ENCODE measurements at regions not wholly inside any gene's neighbourhood (a gene's known extent, or its start where the extent isn't known, plus 50 kb on each side); places are given as distances from the start of the nearest gene placed in this dataset.

DNA sequence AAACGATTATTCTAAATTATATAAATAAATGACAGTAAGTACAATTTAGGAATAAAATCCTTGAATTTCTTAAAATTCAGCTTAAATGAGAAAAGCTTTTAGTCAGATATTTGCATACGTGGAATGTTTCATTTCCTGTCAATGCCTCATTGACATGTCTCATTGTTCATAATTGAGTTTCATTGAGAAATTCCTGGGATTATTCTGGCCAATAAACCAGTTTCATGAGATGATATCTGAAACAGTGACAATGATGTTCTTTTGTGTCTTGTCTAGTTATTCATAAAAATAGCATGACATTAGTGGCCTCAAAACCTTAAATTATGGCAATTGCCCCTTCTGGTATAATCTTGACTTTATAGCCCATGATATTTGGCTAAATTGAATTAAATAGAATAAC is 95.8 kb downstream of the DKK1 start:
- Mint-ChIP-seq H3K4me3 (no peak overlapping the region), H3K36me3 (ENCODE audit: low read depth) (no peaks in the 10 kb centered on the region), H3K9me3 (ENCODE audit: insufficient read depth) (no peaks in the 10 kb centered on the region), H3K4me1 (ENCODE audit: low read depth) (no peaks in the 10 kb centered on the region), H3K27me3 (ENCODE audit: low read depth) (no peaks in the 10 kb centered on the region), H3K27ac (no peak overlapping the region)
- no peak for DNase-seq
- ChIA-PET CTCF (no interaction called here), POLR2A (no interaction called here)
- ATAC-seq: no peak

- Mint-ChIP-seq H3K9me3 (ENCODE audit: insufficient read depth) (no peaks in the 10 kb centered on the region), H3K36me3 (ENCODE audit: low read depth) (no peaks in the 10 kb centered on the region), H3K4me1 (ENCODE audit: low read depth) (no peaks in the 10 kb centered on the region), H3K27ac (no peak overlapping the region), H3K4me3 (no peak overlapping the region), H3K27me3 (ENCODE audit: low read depth) (no peaks in the 10 kb centered on the region)
- ChIA-PET CTCF (no interaction called here), POLR2A (no interaction called here)
- ATAC-seq (no peak), DNase-seq (no peak)
Observed at GRCh38 chr10:52410916-52411315, 96.8 kb downstream of the DKK1 start.

DNA sequence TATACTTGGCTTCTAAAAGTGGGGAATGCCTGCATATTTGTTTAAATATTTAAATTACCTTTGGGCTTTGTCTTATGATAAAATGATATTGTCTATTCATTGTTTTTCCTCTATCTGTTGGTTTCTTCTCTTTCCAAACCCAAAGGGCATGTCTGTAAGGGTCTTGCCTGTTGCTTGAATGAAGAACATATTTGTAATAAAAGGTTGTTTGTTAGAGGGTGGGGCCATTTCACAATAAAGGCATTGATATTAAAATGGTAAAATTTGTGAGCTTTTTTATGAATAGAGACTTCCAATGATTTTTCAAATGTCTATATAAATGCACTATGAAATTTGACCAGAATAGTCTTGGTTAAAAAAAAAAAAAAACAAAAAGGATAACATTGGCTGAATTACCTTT is 105.2 kb downstream of the DKK1 start:
- H3K27me3 Mint-ChIP-seq (ENCODE audit: low read depth): no peaks in the 10 kb centered on the region
- no peak overlapping the region for H3K4me3 Mint-ChIP-seq
- POLR2A ChIA-PET: no interaction called here
- no peak for DNase-seq
- no peaks in the 10 kb centered on the region for H3K36me3 Mint-ChIP-seq (ENCODE audit: low read depth)
- CTCF ChIA-PET: no interaction called here
- H3K9me3 Mint-ChIP-seq (ENCODE audit: insufficient read depth): no peaks in the 10 kb centered on the region
- no peak overlapping the region for H3K27ac Mint-ChIP-seq
- H3K4me1 Mint-ChIP-seq (ENCODE audit: low read depth): no peaks in the 10 kb centered on the region
- ATAC-seq: no peak

DNA sequence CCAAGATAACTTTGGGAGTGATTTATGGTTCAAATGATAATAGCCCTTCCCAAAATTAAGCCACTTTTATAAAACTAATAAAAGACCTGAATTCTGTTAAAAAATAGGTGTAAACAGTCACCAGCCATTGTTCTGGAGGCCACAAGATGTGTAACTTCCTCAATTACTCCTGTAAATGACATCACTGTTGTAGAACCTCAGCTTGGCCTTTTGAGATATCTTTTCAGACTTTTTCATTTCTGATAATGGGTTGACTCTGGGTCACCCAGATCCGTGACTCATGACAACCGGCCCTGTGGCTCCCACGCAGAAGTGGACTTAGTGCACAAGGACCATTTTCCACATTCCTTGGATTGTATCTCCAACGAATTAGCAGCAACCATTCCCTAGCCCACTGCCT is 106.6 kb downstream of the DKK1 start:
- ATAC-seq (no peak), DNase-seq (no peak)
- Mint-ChIP-seq H3K4me3 (no peak overlapping the region), H3K4me1 (ENCODE audit: low read depth) (no peaks in the 10 kb centered on the region), H3K27ac (no peak overlapping the region), H3K36me3 (ENCODE audit: low read depth) (no peaks in the 10 kb centered on the region), H3K27me3 (ENCODE audit: low read depth) (no peaks in the 10 kb centered on the region), H3K9me3 (ENCODE audit: insufficient read depth) (no peaks in the 10 kb centered on the region)
- POLR2A ChIA-PET: no interaction called here
- CTCF ChIA-PET: no interaction called here

GRCh38 chr10:52423369-52423768 is 109.3 kb downstream of the DKK1 start:
- Mint-ChIP-seq H3K27ac (no peak overlapping the region), H3K4me3 (no peak overlapping the region), H3K27me3 (ENCODE audit: low read depth) (no peaks in the 10 kb centered on the region), H3K4me1 (ENCODE audit: low read depth) (no peaks in the 10 kb centered on the region), H3K36me3 (ENCODE audit: low read depth) (no peaks in the 10 kb centered on the region), H3K9me3 (ENCODE audit: insufficient read depth) (no peaks in the 10 kb centered on the region)
- POLR2A ChIA-PET: no interaction called here
- CTCF ChIA-PET: no interaction called here
- ATAC-seq (no peak), DNase-seq (no peak)

GRCh38 chr10:52424341-52424740 is 110.3 kb downstream of the DKK1 start:
- CTCF ChIA-PET: no interaction called here
- ATAC-seq: no peak
- POLR2A ChIA-PET: no interaction called here
- no peak for DNase-seq
- Mint-ChIP-seq H3K27ac (no peak overlapping the region), H3K4me1 (ENCODE audit: low read depth) (no peaks in the 10 kb centered on the region), H3K4me3 (no peak overlapping the region), H3K9me3 (ENCODE audit: insufficient read depth) (no peaks in the 10 kb centered on the region), H3K27me3 (ENCODE audit: low read depth) (no peaks in the 10 kb centered on the region), H3K36me3 (ENCODE audit: low read depth) (no peaks in the 10 kb centered on the region)

- Mint-ChIP-seq H3K4me3 (no peak overlapping the region), H3K4me1 (ENCODE audit: low read depth) (no peaks in the 10 kb centered on the region), H3K27ac (no peak overlapping the region), H3K9me3 (ENCODE audit: insufficient read depth) (peaks cover 3% of the 10 kb centered on the region), H3K27me3 (ENCODE audit: low read depth) (no peaks in the 10 kb centered on the region), H3K36me3 (ENCODE audit: low read depth) (no peaks in the 10 kb centered on the region)
- CTCF ChIA-PET: no interaction called here
- DNase-seq (no peak), ATAC-seq (no peak)
- POLR2A ChIA-PET: no interaction called here
Observed at GRCh38 chr10:52434734-52435133, 120.7 kb downstream of the DKK1 start.

- Mint-ChIP-seq H3K4me3 (no peak overlapping the region), H3K27me3 (ENCODE audit: low read depth) (no peaks in the 10 kb centered on the region), H3K27ac (no peak overlapping the region), H3K36me3 (ENCODE audit: low read depth) (no peaks in the 10 kb centered on the region), H3K4me1 (ENCODE audit: low read depth) (no peaks in the 10 kb centered on the region), H3K9me3 (ENCODE audit: insufficient read depth) (peaks cover 3% of the 10 kb centered on the region)
- ChIA-PET CTCF (no interaction called here), POLR2A (no interaction called here)
- no peak for ATAC-seq
- no peak for DNase-seq
Observed at GRCh38 chr10:52436664-52437063, 122.6 kb downstream of the DKK1 start.

DNA sequence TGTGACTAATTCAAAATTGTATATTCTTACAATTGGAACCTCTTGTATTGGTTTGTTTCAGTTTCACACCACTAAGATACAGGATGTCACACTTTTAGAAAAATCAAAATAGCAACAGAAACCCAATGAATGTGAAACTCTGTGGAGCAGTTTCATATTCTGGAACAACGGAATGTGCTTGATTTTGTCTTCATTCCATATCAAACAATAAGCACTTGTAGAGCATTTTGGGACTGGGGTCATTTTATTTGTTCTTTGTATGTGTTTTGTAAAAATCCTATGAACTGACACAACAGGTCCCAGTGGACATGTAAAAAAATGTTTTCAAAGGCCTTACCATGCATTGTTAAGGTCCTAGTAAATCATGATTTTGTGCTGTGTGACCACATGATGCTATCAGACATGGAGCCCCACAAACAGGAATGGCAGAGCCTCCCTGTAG is 123.1 kb downstream of the DKK1 start:
- Mint-ChIP-seq H3K4me1 (ENCODE audit: low read depth) (no peaks in the 10 kb centered on the region), H3K27ac (no peak overlapping the region), H3K4me3 (no peak overlapping the region), H3K9me3 (ENCODE audit: insufficient read depth) (peaks cover 3% of the 10 kb centered on the region), H3K36me3 (ENCODE audit: low read depth) (no peaks in the 10 kb centered on the region), H3K27me3 (ENCODE audit: low read depth) (no peaks in the 10 kb centered on the region)
- POLR2A ChIA-PET: no interaction called here
- DNase-seq: no peak
- ATAC-seq: no peak
- CTCF ChIA-PET: no interaction called here

- ChIA-PET POLR2A (no interaction called here), CTCF (no interaction called here)
- Mint-ChIP-seq H3K27ac (no peak overlapping the region), H3K9me3 (ENCODE audit: insufficient read depth) (peaks cover 3% of the 10 kb centered on the region), H3K36me3 (ENCODE audit: low read depth) (no peaks in the 10 kb centered on the region), H3K4me1 (ENCODE audit: low read depth) (no peaks in the 10 kb centered on the region), H3K4me3 (no peak overlapping the region), H3K27me3 (ENCODE audit: low read depth) (no peaks in the 10 kb centered on the region)
- ATAC-seq: no peak
- DNase-seq: no peak
Observed at GRCh38 chr10:52438119-52438518, 124.0 kb downstream of the DKK1 start.

DNA sequence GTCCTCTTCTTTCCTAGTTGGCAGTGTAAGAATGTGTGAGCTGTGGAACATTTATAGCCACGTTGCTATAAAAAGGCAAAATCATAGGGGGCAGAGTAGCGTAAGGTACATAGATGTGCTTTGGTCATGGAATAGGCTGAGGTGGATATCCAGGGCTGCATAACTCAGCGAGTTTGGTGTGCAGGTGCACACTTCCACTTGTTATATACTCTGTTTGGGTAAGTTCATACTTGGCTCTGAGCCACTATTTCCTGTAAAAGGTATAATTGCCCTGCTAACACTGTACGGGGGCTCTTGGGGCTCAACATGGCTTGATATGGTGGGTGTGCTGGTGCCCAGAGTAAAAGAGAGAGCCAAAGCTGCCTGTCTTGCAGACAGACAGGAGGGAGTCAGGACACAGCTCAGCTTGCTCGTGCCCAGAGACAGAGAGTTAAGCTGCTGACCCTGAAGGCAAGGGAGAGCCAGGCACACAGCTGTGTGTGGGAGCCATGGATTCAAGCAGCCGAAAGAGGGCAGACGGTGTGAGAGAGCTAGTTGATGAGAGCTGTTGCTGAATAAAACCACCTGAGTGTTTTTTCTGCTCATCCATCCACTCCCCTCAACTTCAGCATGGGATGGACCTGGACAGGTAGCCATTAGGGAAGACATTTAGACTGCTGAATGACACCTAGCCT is 126.7 kb downstream of the DKK1 start:
- Mint-ChIP-seq H3K4me1 (ENCODE audit: low read depth) (no peaks in the 10 kb centered on the region), H3K27ac (no peak overlapping the region), H3K27me3 (ENCODE audit: low read depth) (no peaks in the 10 kb centered on the region), H3K36me3 (ENCODE audit: low read depth) (no peaks in the 10 kb centered on the region), H3K9me3 (ENCODE audit: insufficient read depth) (no peaks in the 10 kb centered on the region), H3K4me3 (no peak overlapping the region)
- CTCF ChIA-PET: no interaction called here
- ATAC-seq: no peak
- POLR2A ChIA-PET: no interaction called here
- DNase-seq: no peak

DNA sequence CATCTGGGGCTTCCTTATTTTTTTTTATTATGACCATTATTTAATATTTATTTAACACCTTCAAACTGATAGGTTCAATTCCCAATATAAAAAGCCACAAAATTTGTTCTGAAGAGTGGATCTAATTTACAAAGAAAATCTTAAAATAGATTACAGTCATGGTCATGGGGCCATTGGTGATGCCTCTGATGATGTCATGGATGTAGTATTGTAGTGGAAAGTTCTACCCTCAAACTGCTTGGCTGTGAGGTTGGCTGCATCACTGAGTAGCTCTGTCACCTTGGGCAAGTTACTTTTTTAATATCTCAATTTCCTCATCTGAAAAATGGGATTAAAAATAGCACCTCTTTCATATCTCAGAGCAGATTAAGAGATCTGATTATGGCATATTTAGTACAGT is 128.5 kb downstream of the DKK1 start:
- ATAC-seq (no peak), DNase-seq (no peak)
- Mint-ChIP-seq H3K27me3 (ENCODE audit: low read depth) (no peaks in the 10 kb centered on the region), H3K27ac (no peak overlapping the region), H3K9me3 (ENCODE audit: insufficient read depth) (no peaks in the 10 kb centered on the region), H3K4me3 (no peak overlapping the region), H3K36me3 (ENCODE audit: low read depth) (no peaks in the 10 kb centered on the region), H3K4me1 (ENCODE audit: low read depth) (no peaks in the 10 kb centered on the region)
- ChIA-PET CTCF (no interaction called here), POLR2A (no interaction called here)
